Loucy (cell line): ENCODE measurements at regions not wholly inside any gene's neighbourhood (a gene's known extent, or its start where the extent isn't known, plus 50 kb on each side); places are given as distances from the start of the nearest gene placed in this dataset.

Source experiments
- EZH2phosphoT487 ChIP-seq: fragments of 200-600 bp; IDR thresholded peaks from 2 replicates; pipeline ENCODE4 v1.6.1; 2018; ENCODE audit warnings: antibody characterized with exemption, mild to moderate bottlenecking, moderate library complexity, borderline replicate concordance
- TF ChIP-seq, protein P1 (sequence below): fragments of 200-600 bp; sonication (generic); conservative IDR thresholded peaks from 2 replicates; pipeline ENCODE4 v1.5.1; 2014; ENCODE audit warnings: mild to moderate bottlenecking, antibody characterized with exemption, low read length

DNA sequence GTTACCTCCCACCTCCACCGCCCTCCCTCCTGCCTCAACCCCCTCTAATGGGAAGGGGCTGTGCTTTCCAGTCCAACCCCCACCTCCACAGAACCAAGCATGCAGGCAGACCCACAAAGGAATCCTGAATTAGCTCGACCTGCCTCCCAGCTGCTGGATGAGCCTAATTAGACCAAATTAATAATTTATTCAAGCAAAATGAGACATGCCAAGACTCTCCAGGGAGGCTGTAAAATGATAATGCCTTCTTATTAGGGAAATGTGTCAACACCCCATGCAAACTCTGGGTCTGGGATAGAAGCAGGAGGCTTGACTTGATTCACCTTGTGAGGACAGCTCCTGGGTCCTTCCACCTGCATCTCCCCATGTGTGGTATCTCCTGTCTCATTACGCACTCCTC, 59.4 kb upstream of the HMGXB4 start:
- TF ChIP-seq, protein P1, sequence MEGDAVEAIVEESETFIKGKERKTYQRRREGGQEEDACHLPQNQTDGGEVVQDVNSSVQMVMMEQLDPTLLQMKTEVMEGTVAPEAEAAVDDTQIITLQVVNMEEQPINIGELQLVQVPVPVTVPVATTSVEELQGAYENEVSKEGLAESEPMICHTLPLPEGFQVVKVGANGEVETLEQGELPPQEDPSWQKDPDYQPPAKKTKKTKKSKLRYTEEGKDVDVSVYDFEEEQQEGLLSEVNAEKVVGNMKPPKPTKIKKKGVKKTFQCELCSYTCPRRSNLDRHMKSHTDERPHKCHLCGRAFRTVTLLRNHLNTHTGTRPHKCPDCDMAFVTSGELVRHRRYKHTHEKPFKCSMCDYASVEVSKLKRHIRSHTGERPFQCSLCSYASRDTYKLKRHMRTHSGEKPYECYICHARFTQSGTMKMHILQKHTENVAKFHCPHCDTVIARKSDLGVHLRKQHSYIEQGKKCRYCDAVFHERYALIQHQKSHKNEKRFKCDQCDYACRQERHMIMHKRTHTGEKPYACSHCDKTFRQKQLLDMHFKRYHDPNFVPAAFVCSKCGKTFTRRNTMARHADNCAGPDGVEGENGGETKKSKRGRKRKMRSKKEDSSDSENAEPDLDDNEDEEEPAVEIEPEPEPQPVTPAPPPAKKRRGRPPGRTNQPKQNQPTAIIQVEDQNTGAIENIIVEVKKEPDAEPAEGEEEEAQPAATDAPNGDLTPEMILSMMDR: no peak
- no peak for TF ChIP-seq EZH2phosphoT487
